DOHH2 (cell line): ENCODE measurements at regions not wholly inside any gene's neighbourhood (a gene's known extent, or its start where the extent isn't known, plus 50 kb on each side); places are given as distances from the start of the nearest gene placed in this dataset.

Experiments used
- H3F3A ChIP-seq: fragments of 200-600 bp; sonication (generic), shearing (Covaris generic); 2 replicates; pipeline ENCODE4 v1.6.0; 2016; ENCODE audit warnings: antibody characterized with exemption, mild to moderate bottlenecking; ENCODE audit not compliant: control insufficient read depth, insufficient read depth
- H3K27ac ChIP-seq: fragments of 200-600 bp; sonication (generic); 2 replicates; pipeline ENCODE4 v1.5.1; 2014; ENCODE audit warnings: low read depth, mild to moderate bottlenecking, low read length, moderate library complexity
- H3K27me3 ChIP-seq: fragments of 200-600 bp; sonication (generic); 2 replicates; pipeline ENCODE4 v1.6.1; 2014; ENCODE audit warnings: mild to moderate bottlenecking, low read length, mixed read lengths; ENCODE audit not compliant: control insufficient read depth
- H3K36me3 ChIP-seq: fragments of 200-600 bp; sonication (generic); 2 replicates; pipeline ENCODE4 v1.6.1; 2014; ENCODE audit warnings: mild to moderate bottlenecking, low read length, moderate library complexity, mixed read lengths; ENCODE audit not compliant: control insufficient read depth
- H3K4me1 ChIP-seq: fragments of 200-600 bp; sonication (generic); 2 replicates; pipeline ENCODE4 v1.6.1; 2014; ENCODE audit warnings: mild to moderate bottlenecking, low read length, mixed read lengths; ENCODE audit not compliant: control insufficient read depth
- H3K4me2 ChIP-seq: fragments of 200-600 bp; sonication (generic); 2 replicates; pipeline ENCODE4 v1.6.0; 2014; ENCODE audit warnings: mild to moderate bottlenecking, low read length, moderate library complexity
- H3K4me3 ChIP-seq: fragments of 200-600 bp; sonication (generic); 2 replicates; pipeline ENCODE4 v1.5.1; 2014; ENCODE audit warnings: mild to moderate bottlenecking, low read length, mixed read lengths
- H3K79me2 ChIP-seq: fragments of 200-600 bp; sonication (generic); 2 replicates; pipeline ENCODE4 v1.6.1; 2014; ENCODE audit warnings: mild to moderate bottlenecking, low read length, mixed read lengths; ENCODE audit not compliant: control insufficient read depth
- H3K9me2 ChIP-seq: fragments of 200-600 bp; sonication (generic); replicated peaks from 2 replicates; pipeline ENCODE4 v1.6.1; 2014; ENCODE audit warnings: mild to moderate bottlenecking, low read length, mixed read lengths; ENCODE audit not compliant: control insufficient read depth
- H3K9me3 ChIP-seq: fragments of 200-600 bp; sonication (generic); 2 replicates; pipeline ENCODE4 v1.6.1; 2014; ENCODE audit warnings: antibody characterized with exemption, low read length, mixed read lengths; ENCODE audit not compliant: control insufficient read depth, insufficient read depth
- H4K20me1 ChIP-seq: fragments of 200-600 bp; sonication (generic); 2 replicates; pipeline ENCODE4 v1.6.0; 2014; ENCODE audit warnings: low read depth, mild to moderate bottlenecking, antibody characterized with exemption, low read length, moderate library complexity; ENCODE audit not compliant: control insufficient read depth, insufficient read depth
- CTCF ChIP-seq: fragments of 200-600 bp; sonication (generic); IDR thresholded peaks from one replicate; pipeline ENCODE4 v1.5.1; 2014; ENCODE audit warnings: antibody characterized with exemption, mild to moderate bottlenecking, low read depth, low read length; ENCODE audit not compliant: poor library complexity, severe bottlenecking
- EZH2phosphoT487 ChIP-seq: fragments of 200-600 bp; sonication (generic); IDR thresholded peaks from 2 replicates; pipeline ENCODE4 v1.6.1; 2017; ENCODE audit warnings: borderline replicate concordance, mild to moderate bottlenecking, antibody characterized with exemption, low read length, moderate library complexity, mixed read lengths

- Histone ChIP-seq H3K27me3 (no peaks in the 10 kb centered on the region), H4K20me1 (no peaks in the 10 kb centered on the region), H3K4me2 (no peak overlapping the region), H3K9me3 (no peaks in the 10 kb centered on the region), H3K36me3 (no peaks in the 10 kb centered on the region), H3F3A (no peaks in the 10 kb centered on the region), H3K27ac (no peak overlapping the region), H3K4me1 (no peaks in the 10 kb centered on the region), H3K9me2 (no peaks in the 10 kb centered on the region), H3K79me2 (no peaks in the 10 kb centered on the region), H3K4me3 (no peak overlapping the region)
- TF ChIP-seq CTCF (no peak), EZH2phosphoT487 (no peak)
Measured at GRCh38 chr5:174191076-174191475, 145.6 kb downstream of the NSG2 start.

- Histone ChIP-seq H3K27me3 (no peaks in the 10 kb centered on the region), H3F3A (no peaks in the 10 kb centered on the region), H3K9me2 (no peaks in the 10 kb centered on the region), H4K20me1 (no peaks in the 10 kb centered on the region), H3K4me3 (no peak overlapping the region), H3K79me2 (no peaks in the 10 kb centered on the region), H3K4me1 (no peaks in the 10 kb centered on the region), H3K36me3 (no peaks in the 10 kb centered on the region), H3K27ac (no peak overlapping the region), H3K4me2 (no peak overlapping the region), H3K9me3 (no peaks in the 10 kb centered on the region)
- no peak for TF ChIP-seq EZH2phosphoT487
- TF ChIP-seq CTCF, result no peak
Measured at GRCh38 chr5:174191850-174192655, 146.5 kb downstream of the NSG2 start.

GRCh38 chr5:174192901-174193300, 147.4 kb downstream of the NSG2 start:
- H3K36me3 ChIP-seq, result no peaks in the 10 kb centered on the region
- H3K27ac ChIP-seq, result no peak overlapping the region
- TF ChIP-seq CTCF (no peak), EZH2phosphoT487 (no peak)
- H3K9me3 ChIP-seq, result no peaks in the 10 kb centered on the region
- H4K20me1 ChIP-seq, result no peaks in the 10 kb centered on the region
- no peaks in the 10 kb centered on the region for H3K9me2 ChIP-seq
- no peak overlapping the region for H3K4me3 ChIP-seq
- H3K4me2 ChIP-seq, result no peak overlapping the region
- H3K27me3 ChIP-seq, result no peaks in the 10 kb centered on the region
- H3F3A ChIP-seq, result no peaks in the 10 kb centered on the region
- H3K4me1 ChIP-seq, result no peaks in the 10 kb centered on the region
- no peaks in the 10 kb centered on the region for H3K79me2 ChIP-seq
